ENCODE measurements at regions not wholly inside any gene's neighbourhood (a gene's known extent, or its start where the extent isn't known, plus 50 kb on each side); places are given as distances from the start of the nearest gene placed in this dataset.
"Not testable (repeated sequence)": the region's sequence is repeated elsewhere in the genome, so short reads cannot be mapped to it uniquely, and the experiment has no call there.

DNA sequence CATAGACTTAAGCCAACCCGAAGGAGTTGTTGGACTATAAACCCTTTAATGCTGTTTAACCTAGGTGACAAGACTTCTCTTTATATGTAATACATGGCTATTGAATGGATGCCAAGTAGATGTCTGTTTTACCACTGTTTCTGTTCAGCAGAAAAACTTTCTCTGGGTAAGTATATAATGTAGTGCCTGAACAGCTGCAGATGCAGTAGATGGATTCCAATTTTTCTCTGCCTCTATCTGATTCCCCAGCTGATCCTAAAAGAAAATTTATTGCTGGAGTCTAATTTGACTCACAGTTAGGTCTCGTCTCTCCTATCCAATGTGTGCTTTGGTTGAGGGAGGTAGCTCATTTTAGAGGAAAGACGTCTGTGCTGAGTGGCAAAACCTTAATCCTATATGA, 256.5 kb upstream of the CBLB start:
- DNase-seq, result no peak
- Histone ChIP-seq H3K4me1 (ENCODE audit: control insufficient read depth, insufficient read depth, low read length) (no peaks in the 10 kb centered on the region), H3K4me3 (ENCODE audit: low read length) (no peak overlapping the region), H3K9me3 (ENCODE audit: control insufficient read depth, low read depth, low read length) (no peaks in the 10 kb centered on the region), H3K27me3 (ENCODE audit: control insufficient read depth, insufficient read depth, low read length) (no peaks in the 10 kb centered on the region), H3K27ac (ENCODE audit: low read length) (no peak overlapping the region), H3K36me3 (ENCODE audit: control insufficient read depth, insufficient read depth, low read length) (no peaks in the 10 kb centered on the region)
- 60% methylated on average over 1 of the region's 3 CpGs for WGBS (ENCODE audit: insufficient coverage, low lambda C conversion rate)

DNA sequence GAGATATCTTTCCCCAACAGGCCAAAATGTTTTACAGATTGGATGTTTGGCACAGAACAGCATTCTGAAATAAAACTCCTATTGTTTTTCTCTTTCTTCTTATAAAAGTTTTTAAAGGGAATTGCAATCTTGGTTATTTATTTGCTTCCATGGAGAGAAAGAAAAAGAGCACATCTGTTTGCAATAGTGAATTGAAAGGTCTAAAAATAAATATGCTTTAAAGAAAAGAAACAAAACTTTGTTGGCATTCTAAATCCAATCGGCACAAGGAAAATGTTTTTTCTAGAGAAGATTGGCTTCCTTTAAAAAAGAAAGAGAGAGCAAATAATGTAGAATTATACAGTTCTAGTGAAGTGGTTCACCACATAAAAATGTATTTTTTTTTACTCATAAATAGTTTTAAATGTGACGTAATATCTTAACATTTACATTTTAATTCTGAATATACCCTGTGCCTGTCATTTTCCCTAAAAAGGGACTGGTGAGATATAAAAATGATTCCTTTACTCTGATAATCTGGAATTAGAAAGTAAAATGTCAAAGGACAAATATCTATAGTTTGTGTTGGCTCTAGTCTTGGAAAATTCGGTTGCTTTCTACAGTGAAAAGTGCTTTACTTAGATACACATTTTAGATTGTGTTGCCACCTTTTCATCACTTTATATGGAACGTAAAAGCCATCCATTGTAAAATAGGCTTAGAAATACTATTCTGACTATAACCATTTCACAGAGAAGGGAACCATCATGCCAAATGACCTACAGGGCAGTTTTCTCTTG, 257.4 kb upstream of the CBLB start:
- H3K27ac ChIP-seq (ENCODE audit: low read length), result no peak overlapping the region
- WGBS (ENCODE audit: insufficient coverage, low lambda C conversion rate), result 81% methylated on average over 2 of the region's 4 CpGs

DNA sequence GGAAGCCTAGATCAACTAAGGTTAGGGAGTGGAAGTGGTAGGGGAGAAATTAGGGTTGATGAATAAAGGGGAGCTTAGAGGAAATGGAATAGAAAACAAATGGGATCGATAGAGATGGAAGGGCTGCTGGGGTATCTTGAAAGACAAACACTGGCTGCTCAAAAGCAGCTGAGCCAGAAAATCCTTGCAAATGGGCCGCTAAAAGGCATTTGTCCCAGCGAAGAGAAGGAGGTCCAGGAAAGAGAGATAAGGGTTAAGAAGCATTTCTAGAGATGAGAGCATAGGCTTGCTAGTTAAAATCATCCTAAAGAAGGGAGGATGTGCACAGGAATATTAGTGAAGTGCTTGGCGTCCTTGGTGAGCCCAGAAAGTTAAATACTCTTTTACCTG, 258.0 kb upstream of the CBLB start:
- Histone ChIP-seq H3K27me3 (ENCODE audit: control insufficient read depth, insufficient read depth, low read length) (no peaks in the 10 kb centered on the region), H3K9me3 (ENCODE audit: control insufficient read depth, low read depth, low read length) (no peaks in the 10 kb centered on the region), H3K4me1 (ENCODE audit: control insufficient read depth, insufficient read depth, low read length) (peaks cover 8% of the 10 kb centered on the region), H3K4me3 (ENCODE audit: low read length) (no peak overlapping the region), H3K36me3 (ENCODE audit: control insufficient read depth, insufficient read depth, low read length) (no peaks in the 10 kb centered on the region), H3K27ac (ENCODE audit: low read length) (no peak overlapping the region)
- no peak for DNase-seq
- 73% methylated on average over 2 of the region's 4 CpGs for WGBS (ENCODE audit: insufficient coverage, low lambda C conversion rate)

More for the DNA sequence above, 257.4 kb upstream of the CBLB start:
- H3K36me3 ChIP-seq (ENCODE audit: control insufficient read depth, insufficient read depth, low read length), result no peaks in the 10 kb centered on the region
- no peaks in the 10 kb centered on the region for H3K9me3 ChIP-seq (ENCODE audit: control insufficient read depth, low read depth, low read length)
- no peak overlapping the region for H3K4me3 ChIP-seq (ENCODE audit: low read length)
- DNase-seq, result no peak
- no peaks in the 10 kb centered on the region for H3K27me3 ChIP-seq (ENCODE audit: control insufficient read depth, insufficient read depth, low read length)
- peaks cover 6% of the 10 kb centered on the region for H3K4me1 ChIP-seq (ENCODE audit: control insufficient read depth, insufficient read depth, low read length)

DNA sequence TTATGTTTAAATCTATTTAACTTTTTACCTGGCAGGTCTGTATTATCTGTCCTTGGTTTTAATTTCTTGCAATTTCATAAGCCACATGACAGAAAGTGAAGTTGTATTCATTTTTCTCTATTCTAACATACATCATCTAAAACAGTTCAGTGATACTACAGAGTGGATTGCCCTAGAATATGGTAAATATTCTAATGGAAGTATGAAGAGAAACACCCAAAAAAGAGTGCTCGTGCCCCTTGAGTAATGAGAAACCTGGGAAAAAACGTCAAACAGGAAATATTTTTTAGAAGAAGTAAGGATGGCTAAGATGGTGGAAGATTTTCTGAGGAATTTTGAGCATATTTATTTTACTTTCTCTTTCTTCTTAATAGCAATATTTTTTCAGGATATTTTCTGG, 261.1 kb upstream of the CBLB start:
- H3K9me3 ChIP-seq (ENCODE audit: control insufficient read depth, low read depth, low read length), result no peaks in the 10 kb centered on the region
- no peak overlapping the region for H3K27ac ChIP-seq (ENCODE audit: low read length)
- H3K27me3 ChIP-seq (ENCODE audit: control insufficient read depth, insufficient read depth, low read length), result no peaks in the 10 kb centered on the region
- WGBS (ENCODE audit: insufficient coverage, low lambda C conversion rate), result 60% methylated on average over 1 of the region's 2 CpGs
- no peaks in the 10 kb centered on the region for H3K36me3 ChIP-seq (ENCODE audit: control insufficient read depth, insufficient read depth, low read length)
- peaks cover 8% of the 10 kb centered on the region for H3K4me1 ChIP-seq (ENCODE audit: control insufficient read depth, insufficient read depth, low read length)
- no peak for DNase-seq
- H3K4me3 ChIP-seq (ENCODE audit: low read length), result no peak overlapping the region

DNA sequence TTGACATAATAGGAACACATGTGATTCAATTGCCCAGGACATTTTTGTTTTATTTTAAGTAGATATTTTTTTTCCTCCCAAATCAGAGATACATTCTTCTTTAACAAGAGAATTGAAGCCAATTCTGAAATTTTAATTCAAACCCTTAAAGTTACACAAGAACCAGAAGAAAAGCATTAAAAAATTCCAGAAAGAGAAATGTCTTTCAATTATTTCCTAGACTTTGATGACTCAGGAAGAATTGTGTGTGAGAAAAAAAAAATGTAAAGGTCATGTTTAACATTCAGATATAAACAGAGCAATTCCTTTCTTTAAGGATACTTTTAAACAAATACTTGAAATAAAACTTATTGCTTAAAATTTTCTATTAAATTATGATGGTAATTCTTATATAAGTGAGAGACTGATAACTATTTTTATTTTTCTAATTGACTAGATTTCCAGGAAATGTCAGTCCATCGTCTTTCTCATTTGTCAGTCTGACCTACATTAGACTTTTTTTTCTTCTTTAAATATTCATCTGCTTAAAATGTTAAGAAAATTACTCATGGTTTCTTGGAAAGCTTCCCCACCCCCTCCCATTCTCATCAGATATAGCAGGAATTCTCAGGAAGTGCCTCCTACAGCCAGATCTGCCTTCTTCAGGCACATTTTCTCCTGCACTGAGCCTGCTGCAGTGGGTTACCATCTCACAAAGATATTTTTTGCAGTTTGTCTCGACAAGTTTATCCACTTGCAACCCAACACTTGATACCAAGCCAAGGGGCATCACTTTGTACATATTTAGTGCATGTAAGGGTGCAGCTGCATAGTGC, 261.8 kb upstream of the CBLB start:
- DNase-seq, result peak in 1 of 2 donors; percentile 14
- WGBS (ENCODE audit: insufficient coverage, low lambda C conversion rate), result 25% methylated on average over 1 of the region's 2 CpGs
- Histone ChIP-seq H3K4me1 (ENCODE audit: control insufficient read depth, insufficient read depth, low read length) (peaks cover 8% of the 10 kb centered on the region), H3K4me3 (ENCODE audit: low read length) (no peak overlapping the region), H3K27ac (ENCODE audit: low read length) (no peak overlapping the region), H3K9me3 (ENCODE audit: control insufficient read depth, low read depth, low read length) (peaks cover 3% of the 10 kb centered on the region), H3K36me3 (ENCODE audit: control insufficient read depth, insufficient read depth, low read length) (no peaks in the 10 kb centered on the region), H3K27me3 (ENCODE audit: control insufficient read depth, insufficient read depth, low read length) (no peaks in the 10 kb centered on the region)

DNA sequence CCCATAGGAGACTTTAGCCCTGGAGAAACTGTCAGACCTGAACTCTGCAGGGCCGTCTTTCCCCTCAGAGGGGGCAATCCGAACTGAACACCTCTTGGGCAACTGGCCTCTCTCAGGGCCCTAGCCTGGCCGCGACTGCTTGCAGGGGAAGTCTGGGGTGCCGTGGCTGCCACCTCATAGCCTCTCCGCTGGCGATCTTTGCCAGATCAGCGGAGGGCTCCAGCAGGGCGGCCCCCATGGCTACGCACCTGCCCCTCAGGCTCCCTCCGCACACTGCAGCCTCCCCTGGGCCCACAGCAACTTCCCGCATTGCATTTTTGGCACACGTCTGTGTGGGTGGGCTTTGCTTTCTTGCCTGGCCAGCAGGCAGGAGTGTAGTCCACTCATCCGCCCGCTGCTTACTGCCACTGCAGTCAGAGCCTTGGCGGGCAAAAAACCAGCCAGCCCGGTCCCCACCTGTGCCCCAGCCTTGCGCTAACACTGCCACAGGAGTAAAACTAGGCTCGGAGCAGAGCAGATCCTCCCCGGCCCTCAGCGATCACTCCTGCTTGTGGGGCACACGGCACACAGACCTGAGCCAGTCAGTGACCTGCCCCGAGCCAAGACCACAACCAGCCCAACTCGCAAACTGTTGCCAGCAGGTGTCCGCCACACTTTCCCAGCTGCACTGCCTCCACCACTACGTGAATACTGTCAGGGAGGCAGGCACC, 266.8 kb upstream of the CBLB start:
- DNase-seq, result no peak

DNA sequence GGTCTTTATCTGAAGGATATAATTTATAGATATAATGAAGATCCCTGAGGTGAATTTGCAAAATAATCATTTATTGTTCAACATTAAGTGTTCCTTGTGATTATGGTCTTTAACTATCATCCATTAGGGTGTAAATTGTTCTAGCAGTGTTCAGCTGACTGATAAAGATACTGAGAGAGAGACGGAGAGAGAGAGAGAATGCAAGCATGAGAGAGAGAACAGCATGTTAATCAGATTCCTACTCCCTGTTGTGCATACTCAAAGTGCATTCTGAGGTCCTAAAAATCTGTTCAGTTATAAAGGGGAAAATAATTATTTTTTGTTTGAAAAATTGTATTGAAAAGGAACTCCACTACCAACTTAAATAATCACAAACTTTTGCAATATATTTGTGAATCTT, 271.0 kb upstream of the CBLB start:
- no peak overlapping the region for H3K4me3 ChIP-seq (ENCODE audit: low read length)
- peaks cover 10% of the 10 kb centered on the region for H3K9me3 ChIP-seq (ENCODE audit: control insufficient read depth, low read depth, low read length)
- peak overlapping the region; percentile 30 for H3K27ac ChIP-seq (ENCODE audit: low read length)
- H3K4me1 ChIP-seq (ENCODE audit: control insufficient read depth, insufficient read depth, low read length), result peaks cover 10% of the 10 kb centered on the region
- H3K27me3 ChIP-seq (ENCODE audit: control insufficient read depth, insufficient read depth, low read length), result no peaks in the 10 kb centered on the region
- DNase-seq, result no peak
- H3K36me3 ChIP-seq (ENCODE audit: control insufficient read depth, insufficient read depth, low read length), result no peaks in the 10 kb centered on the region
- 29% methylated on average over 1 of the region's 1 CpG for WGBS (ENCODE audit: insufficient coverage, low lambda C conversion rate)

More for the DNA sequence above, 266.8 kb upstream of the CBLB start:
- WGBS (ENCODE audit: insufficient coverage, low lambda C conversion rate), result no CpG with 5 or more reads among the region's 26 CpGs
- peaks cover 14% of the 10 kb centered on the region for H3K4me1 ChIP-seq (ENCODE audit: control insufficient read depth, insufficient read depth, low read length)
- H3K4me3 ChIP-seq (ENCODE audit: low read length), result no peak overlapping the region
- H3K36me3 ChIP-seq (ENCODE audit: control insufficient read depth, insufficient read depth, low read length), result no peaks in the 10 kb centered on the region
- H3K27me3 ChIP-seq (ENCODE audit: control insufficient read depth, insufficient read depth, low read length), result no peaks in the 10 kb centered on the region
- no peak overlapping the region for H3K27ac ChIP-seq (ENCODE audit: low read length)
- H3K9me3 ChIP-seq (ENCODE audit: control insufficient read depth, low read depth, low read length), result peaks cover 10% of the 10 kb centered on the region

DNA sequence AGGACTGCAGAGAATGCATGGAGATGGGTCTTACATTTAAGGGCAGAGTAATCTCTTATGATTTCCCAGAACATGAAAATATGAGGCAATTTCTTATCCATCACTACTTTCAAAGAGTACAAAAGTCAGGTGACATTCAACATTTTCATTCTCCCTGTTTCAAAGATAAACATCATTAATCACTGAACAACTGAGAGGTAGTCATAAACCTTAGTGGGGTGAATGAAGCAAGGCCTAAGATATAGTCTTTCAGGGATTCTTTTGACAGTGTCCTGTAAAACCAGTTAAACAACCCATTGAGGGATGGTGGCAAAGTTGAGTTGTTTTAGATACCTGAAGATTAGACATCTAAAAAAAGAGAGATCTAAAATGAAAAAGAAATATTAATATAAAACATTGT, 271.6 kb upstream of the CBLB start:
- Histone ChIP-seq H3K4me1 (ENCODE audit: control insufficient read depth, insufficient read depth, low read length) (peaks cover 10% of the 10 kb centered on the region), H3K27me3 (ENCODE audit: control insufficient read depth, insufficient read depth, low read length) (no peaks in the 10 kb centered on the region), H3K9me3 (ENCODE audit: control insufficient read depth, low read depth, low read length) (peaks cover 8% of the 10 kb centered on the region), H3K36me3 (ENCODE audit: control insufficient read depth, insufficient read depth, low read length) (no peaks in the 10 kb centered on the region), H3K27ac (ENCODE audit: low read length) (peak overlapping the region; percentile 30), H3K4me3 (ENCODE audit: low read length) (no peak overlapping the region)
- DNase-seq, result peak; percentile 22 to 64

DNA sequence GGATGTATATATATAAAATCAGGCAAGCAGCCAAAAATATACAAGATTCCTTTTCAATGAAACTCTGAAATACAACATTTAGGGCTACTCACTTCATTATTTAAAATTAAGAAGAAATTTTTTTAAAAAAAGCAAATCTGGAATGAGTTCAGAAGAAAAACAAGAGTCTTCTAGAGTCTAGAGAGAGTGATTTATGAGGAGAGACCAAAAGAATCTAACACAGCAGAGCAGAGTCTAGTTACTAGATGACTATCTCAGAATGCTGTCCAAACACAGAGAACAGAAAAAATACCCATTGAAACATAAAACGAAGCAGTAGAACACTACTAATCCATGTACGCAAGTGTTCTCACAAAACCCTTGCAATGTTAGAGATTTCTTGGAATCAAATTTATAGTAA, 275.2 kb upstream of the CBLB start:
- 81% methylated on average over 2 of the region's 2 CpGs for WGBS (ENCODE audit: insufficient coverage, low lambda C conversion rate)
- H3K9me3 ChIP-seq (ENCODE audit: control insufficient read depth, low read depth, low read length), result peaks cover 7% of the 10 kb centered on the region
- no peaks in the 10 kb centered on the region for H3K27me3 ChIP-seq (ENCODE audit: control insufficient read depth, insufficient read depth, low read length)
- no peak for DNase-seq
- H3K4me1 ChIP-seq (ENCODE audit: control insufficient read depth, insufficient read depth, low read length), result peaks cover 10% of the 10 kb centered on the region
- no peak overlapping the region for H3K27ac ChIP-seq (ENCODE audit: low read length)
- H3K4me3 ChIP-seq (ENCODE audit: low read length), result no peak overlapping the region
- H3K36me3 ChIP-seq (ENCODE audit: control insufficient read depth, insufficient read depth, low read length), result no peaks in the 10 kb centered on the region

DNA sequence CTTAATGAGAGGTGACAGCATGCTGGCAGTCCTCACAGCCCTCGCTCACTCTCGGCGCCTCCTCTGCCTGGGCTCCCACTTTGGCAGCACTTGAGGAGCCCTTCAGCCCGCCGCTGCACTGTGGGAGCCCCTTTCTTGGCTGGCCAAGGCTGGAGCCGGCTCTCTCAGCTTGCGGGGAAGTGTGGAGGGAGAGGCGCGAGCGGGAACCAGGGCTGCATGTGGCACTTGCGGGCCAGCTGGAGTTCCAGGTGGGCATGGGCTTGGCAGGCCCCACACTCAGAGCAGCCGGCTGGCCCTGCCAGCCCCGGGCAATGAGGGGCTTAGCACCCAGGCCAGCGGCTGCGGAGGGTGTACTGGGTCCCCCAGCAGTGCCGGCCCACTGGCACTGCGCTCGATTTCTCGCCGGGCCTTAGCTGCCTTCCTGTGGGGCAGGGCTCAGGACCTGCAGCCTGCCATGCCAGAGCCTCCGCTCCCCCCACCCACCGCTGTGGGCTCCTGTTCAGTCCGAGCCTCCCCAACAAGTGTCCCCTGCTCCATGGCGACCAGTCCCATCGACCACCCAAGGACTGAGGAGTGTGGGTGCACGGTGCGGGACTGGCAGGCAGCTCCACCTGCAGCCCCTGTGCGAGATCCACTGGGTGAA, 279.7 kb upstream of the CBLB start:
- not testable (repeated sequence) for H3K4me3 ChIP-seq (ENCODE audit: low read length); H3K27ac ChIP-seq (ENCODE audit: low read length); H3K27me3 ChIP-seq (ENCODE audit: control insufficient read depth, insufficient read depth, low read length); H3K36me3 ChIP-seq (ENCODE audit: control insufficient read depth, insufficient read depth, low read length); H3K9me3 ChIP-seq (ENCODE audit: control insufficient read depth, low read depth, low read length); DNase-seq; H3K4me1 ChIP-seq (ENCODE audit: control insufficient read depth, insufficient read depth, low read length)
- WGBS (ENCODE audit: insufficient coverage, low lambda C conversion rate), result no CpG with 5 or more reads among the region's 28 CpGs
